Hepatocyte (in vitro differentiated cells): ENCODE measurements at regions not wholly inside any gene's neighbourhood (a gene's known extent, or its start where the extent isn't known, plus 50 kb on each side); places are given as distances from the start of the nearest gene placed in this dataset.

Experiments used
- DNase-seq: peaks from one replicate; pipeline ENCODE4 v3.0.0-alpha.2; 2016; ENCODE audit warnings: low spot score
- H2AFZ ChIP-seq: fragments of 200-600 bp; sonication (generic); 2 replicates; pipeline ENCODE4 v1.6.0; 2016; ENCODE audit warnings: antibody characterized with exemption, mild to moderate bottlenecking
- H3K27ac ChIP-seq: fragments of 200-600 bp; sonication (generic); 2 replicates; pipeline ENCODE4 v1.5.1; 2016; ENCODE audit warnings: mild to moderate bottlenecking
- H3K27me3 ChIP-seq: fragments of 200-600 bp; sonication (generic); 2 replicates; pipeline ENCODE4 v1.6.1; 2016
- H3K36me3 ChIP-seq: fragments of 200-600 bp; sonication (generic); replicated peaks from 2 replicates; pipeline ENCODE4 v1.5.1; 2016; ENCODE audit warnings: low read depth; ENCODE audit not compliant: insufficient read depth
- H3K4me1 ChIP-seq: fragments of 200-600 bp; sonication (generic); 2 replicates; pipeline ENCODE4 v1.5.1; 2016; ENCODE audit warnings: mild to moderate bottlenecking, moderate library complexity; ENCODE audit not compliant: insufficient read depth
- H3K4me2 ChIP-seq: fragments of 200-600 bp; sonication (generic); 2 replicates; pipeline ENCODE4 v1.6.0; 2016
- H3K4me3 ChIP-seq: fragments of 200-600 bp; sonication (generic); 2 replicates; pipeline ENCODE4 v1.5.1; 2016; ENCODE audit warnings: mild to moderate bottlenecking
- H3K79me2 ChIP-seq: fragments of 200-600 bp; sonication (generic); 2 replicates; pipeline ENCODE4 v1.6.0; 2017; ENCODE audit warnings: mild to moderate bottlenecking
- H3K9me2 ChIP-seq: fragments of 200-600 bp; sonication (generic); replicated peaks from 2 replicates; pipeline ENCODE4 v1.6.0; 2017; ENCODE audit warnings: mild to moderate bottlenecking; ENCODE audit not compliant: insufficient read depth
- H3K9me3 ChIP-seq: fragments of 200-600 bp; sonication (generic); 2 replicates; pipeline ENCODE4 v1.5.1; 2016; ENCODE audit warnings: low read depth, mild to moderate bottlenecking
- H4K20me1 ChIP-seq: fragments of 200-600 bp; sonication (generic); 2 replicates; pipeline ENCODE4 v1.6.0; 2016; ENCODE audit warnings: mild to moderate bottlenecking; ENCODE audit not compliant: insufficient read depth, poor library complexity, severe bottlenecking
- EZH2 ChIP-seq: fragments of 200-600 bp; sonication (generic); IDR thresholded peaks from 2 replicates; pipeline ENCODE4 v1.6.1; 2016; ENCODE audit warnings: antibody characterized with exemption, mild to moderate bottlenecking, borderline replicate concordance
- EZH2phosphoT487 ChIP-seq: fragments of 200-600 bp; sonication (generic); IDR thresholded peaks from one replicate; pipeline ENCODE4 v1.6.1; 2018; ENCODE audit warnings: antibody characterized with exemption, mild to moderate bottlenecking, low read depth, moderate library complexity; ENCODE audit not compliant: unreplicated experiment, severe bottlenecking
- WGBS: methylation state at CpG from one replicate; pipeline ENCODE4 v1.1.6; 2016; ENCODE audit warnings: low lambda C conversion rate; ENCODE audit errors: missing lambda C conversion rate; 5-methylcytosine and 5-hydroxymethylcytosine counted together
- TF ChIP-seq, protein P1 (sequence below): fragments of 200-600 bp; sonication (generic); IDR thresholded peaks from 2 replicates; pipeline ENCODE4 v1.5.1; 2016; ENCODE audit warnings: antibody characterized with exemption, mild to moderate bottlenecking; ENCODE audit not compliant: poor library complexity

DNA sequence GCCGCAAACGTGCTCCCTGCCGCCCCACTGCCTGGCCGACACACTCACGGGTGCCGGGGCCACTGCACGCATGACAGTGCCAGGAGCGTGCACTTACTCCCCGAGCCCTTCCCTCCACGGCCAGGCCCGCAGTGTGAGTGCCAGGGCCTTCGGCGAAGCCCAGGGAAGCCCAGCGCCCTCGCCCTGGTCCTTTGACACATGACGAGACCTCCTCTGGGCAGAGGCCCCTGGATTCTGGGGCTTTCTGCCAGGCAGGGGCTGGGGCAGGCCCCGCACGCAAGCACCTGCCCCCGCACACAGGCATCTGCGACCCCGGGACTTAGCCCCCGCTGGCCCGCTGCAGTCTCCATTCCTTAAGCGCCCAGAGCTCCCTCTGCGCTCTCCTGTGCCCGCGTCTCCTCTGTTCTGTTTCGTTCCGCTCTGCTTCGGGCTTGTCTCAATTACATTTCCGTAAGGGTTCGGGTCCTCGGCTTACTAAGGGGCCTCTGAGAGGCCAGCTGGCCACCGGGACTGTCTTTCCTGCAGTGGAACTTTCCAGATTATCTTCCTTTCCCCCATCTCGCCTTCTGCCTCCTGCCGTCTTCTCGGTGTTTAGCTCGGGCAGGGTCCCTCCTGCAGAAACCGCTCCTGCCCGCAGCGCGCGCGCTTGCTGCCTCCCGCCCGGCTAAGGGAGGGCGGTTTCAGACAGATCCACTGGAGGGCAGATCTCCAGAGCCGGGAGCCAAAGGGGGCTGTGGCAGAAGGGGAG lies 98.8 kb downstream of the ING1 start:
- Histone ChIP-seq H3K9me3 (no peaks in the 10 kb centered on the region), H3K27ac (no peak overlapping the region), H3K79me2 (no peaks in the 10 kb centered on the region), H4K20me1 (no peaks in the 10 kb centered on the region), H3K4me3 (no peak overlapping the region), H3K36me3 (no peaks in the 10 kb centered on the region), H3K4me1 (no peaks in the 10 kb centered on the region), H3K4me2 (peak overlapping the region; percentile 23), H3K9me2 (no peaks in the 10 kb centered on the region), H2AFZ (no peak overlapping the region), H3K27me3 (peaks cover 4% of the 10 kb centered on the region)
- WGBS, result 79% methylated on average over 45 of the region's 48 CpGs
- DNase-seq, result no peak
- TF ChIP-seq, protein P1, sequence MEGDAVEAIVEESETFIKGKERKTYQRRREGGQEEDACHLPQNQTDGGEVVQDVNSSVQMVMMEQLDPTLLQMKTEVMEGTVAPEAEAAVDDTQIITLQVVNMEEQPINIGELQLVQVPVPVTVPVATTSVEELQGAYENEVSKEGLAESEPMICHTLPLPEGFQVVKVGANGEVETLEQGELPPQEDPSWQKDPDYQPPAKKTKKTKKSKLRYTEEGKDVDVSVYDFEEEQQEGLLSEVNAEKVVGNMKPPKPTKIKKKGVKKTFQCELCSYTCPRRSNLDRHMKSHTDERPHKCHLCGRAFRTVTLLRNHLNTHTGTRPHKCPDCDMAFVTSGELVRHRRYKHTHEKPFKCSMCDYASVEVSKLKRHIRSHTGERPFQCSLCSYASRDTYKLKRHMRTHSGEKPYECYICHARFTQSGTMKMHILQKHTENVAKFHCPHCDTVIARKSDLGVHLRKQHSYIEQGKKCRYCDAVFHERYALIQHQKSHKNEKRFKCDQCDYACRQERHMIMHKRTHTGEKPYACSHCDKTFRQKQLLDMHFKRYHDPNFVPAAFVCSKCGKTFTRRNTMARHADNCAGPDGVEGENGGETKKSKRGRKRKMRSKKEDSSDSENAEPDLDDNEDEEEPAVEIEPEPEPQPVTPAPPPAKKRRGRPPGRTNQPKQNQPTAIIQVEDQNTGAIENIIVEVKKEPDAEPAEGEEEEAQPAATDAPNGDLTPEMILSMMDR, result no peak
- TF ChIP-seq EZH2phosphoT487, result no peak
- no peak for TF ChIP-seq EZH2

DNA sequence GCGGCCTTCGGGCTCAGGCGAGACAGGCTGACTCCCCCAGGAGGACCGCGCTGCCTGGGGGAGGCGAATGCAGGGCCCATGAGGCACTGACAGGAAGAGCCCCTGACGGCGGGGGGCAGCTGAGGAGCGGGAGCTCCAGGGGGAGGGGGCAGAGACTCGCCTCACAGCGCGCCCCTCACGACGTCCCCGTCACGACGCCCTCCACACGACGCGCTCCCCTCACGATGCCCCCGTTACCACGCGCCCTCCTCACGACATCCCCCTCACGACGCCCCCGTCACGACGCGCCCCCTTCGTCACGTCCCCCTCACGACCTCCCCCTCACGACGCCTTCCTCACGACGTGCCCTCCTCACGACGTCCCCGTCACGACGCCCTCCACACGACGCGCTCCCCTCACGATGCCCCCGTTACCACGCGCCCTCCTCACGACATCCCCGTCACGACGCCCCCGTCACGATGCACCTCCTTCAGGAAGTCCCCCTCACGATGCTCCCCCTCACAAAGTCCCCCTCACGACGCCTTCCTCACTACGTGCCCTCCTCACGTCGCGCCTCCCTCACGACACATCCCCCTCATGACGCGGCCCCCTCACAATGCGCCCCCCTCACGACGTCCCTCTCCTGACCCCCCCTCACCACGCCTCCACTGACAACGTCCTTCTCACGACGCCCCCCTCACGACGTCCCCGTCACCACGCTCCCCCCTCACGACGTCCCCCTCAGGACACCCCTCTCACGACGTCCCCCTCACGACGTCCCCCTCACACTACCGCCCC lies 99.6 kb downstream of the ING1 start:
- Histone ChIP-seq H3K36me3 (no peaks in the 10 kb centered on the region), H3K9me2 (no peaks in the 10 kb centered on the region), H3K79me2 (no peaks in the 10 kb centered on the region), H3K27me3 (peaks cover 4% of the 10 kb centered on the region), H4K20me1 (no peaks in the 10 kb centered on the region), H3K4me3 (no peak overlapping the region), H3K27ac (no peak overlapping the region), H3K9me3 (no peaks in the 10 kb centered on the region), H2AFZ (no peak overlapping the region), H3K4me2 (no peak overlapping the region), H3K4me1 (no peaks in the 10 kb centered on the region)
- TF ChIP-seq, protein P1, result no peak
- TF ChIP-seq EZH2, result no peak
- TF ChIP-seq EZH2phosphoT487, result no peak
- no peak for DNase-seq
- 95% methylated on average over 11 of the region's 84 CpGs for WGBS

DNA sequence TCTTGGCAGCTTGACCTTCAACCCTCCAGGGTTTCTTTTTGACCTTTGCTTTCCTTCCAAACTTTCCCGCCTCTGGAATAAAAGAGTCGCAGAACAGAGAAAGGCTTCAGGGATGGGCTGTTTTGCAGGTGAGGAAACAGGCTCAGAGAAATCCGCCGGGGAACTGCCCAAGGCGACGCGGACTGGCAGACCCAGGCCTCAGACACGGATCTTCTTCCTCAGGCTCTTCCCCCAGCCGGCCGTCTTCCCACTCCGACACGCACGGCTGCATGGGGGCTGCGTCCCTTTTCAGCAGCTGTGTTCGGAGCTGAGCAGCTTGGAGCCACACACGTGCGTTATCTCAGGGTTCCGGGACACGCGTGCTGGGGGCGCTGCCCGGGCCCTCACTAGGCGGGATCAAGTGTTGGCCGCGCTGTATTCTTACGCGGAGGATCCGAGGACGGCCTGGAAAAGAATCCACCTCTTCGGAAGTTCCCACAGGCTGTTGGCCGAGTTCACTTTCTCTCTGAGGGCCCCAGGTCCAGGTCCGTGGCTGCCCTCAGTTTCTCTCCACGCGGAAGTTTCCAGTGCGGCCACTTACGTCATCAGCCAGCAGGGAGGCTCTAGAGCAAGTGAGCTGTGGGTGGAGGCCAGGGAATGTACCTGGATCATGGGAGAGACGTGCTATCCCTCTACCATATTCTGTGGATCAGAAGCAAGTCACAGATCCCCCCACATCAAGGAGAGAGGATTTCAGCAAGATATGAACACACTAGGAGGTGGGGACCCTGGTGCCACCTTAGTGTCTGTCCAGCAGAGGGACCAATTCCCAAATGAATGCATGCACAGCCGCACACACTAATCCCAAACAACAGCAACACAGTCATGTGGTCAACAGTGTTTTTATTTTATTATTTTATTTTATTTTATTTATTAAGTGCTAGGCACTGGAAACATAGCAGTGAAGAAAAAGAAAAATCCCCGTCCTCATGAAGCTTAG lies 100.4 kb downstream of the ING1 start:
- TF ChIP-seq, protein P1, result no peak
- no peak for TF ChIP-seq EZH2phosphoT487
- TF ChIP-seq EZH2, result no peak
- no peaks in the 10 kb centered on the region for H3K9me2 ChIP-seq
- H3K4me2 ChIP-seq, result no peak overlapping the region
- no peaks in the 10 kb centered on the region for H3K9me3 ChIP-seq
- H4K20me1 ChIP-seq, result no peaks in the 10 kb centered on the region
- peaks cover 4% of the 10 kb centered on the region for H3K27me3 ChIP-seq
- no peaks in the 10 kb centered on the region for H3K4me1 ChIP-seq
- H2AFZ ChIP-seq, result no peak overlapping the region
- no peak for DNase-seq
- H3K36me3 ChIP-seq, result no peaks in the 10 kb centered on the region
- no peaks in the 10 kb centered on the region for H3K79me2 ChIP-seq
- H3K27ac ChIP-seq, result no peak overlapping the region
- no peak overlapping the region for H3K4me3 ChIP-seq
- WGBS, result 95% methylated on average over 39 of the region's 39 CpGs
